ENCODE measurements at regions not wholly inside any gene's neighbourhood (a gene's known extent, or its start where the extent isn't known, plus 50 kb on each side); places are given as distances from the start of the nearest gene placed in this dataset.

DNA sequence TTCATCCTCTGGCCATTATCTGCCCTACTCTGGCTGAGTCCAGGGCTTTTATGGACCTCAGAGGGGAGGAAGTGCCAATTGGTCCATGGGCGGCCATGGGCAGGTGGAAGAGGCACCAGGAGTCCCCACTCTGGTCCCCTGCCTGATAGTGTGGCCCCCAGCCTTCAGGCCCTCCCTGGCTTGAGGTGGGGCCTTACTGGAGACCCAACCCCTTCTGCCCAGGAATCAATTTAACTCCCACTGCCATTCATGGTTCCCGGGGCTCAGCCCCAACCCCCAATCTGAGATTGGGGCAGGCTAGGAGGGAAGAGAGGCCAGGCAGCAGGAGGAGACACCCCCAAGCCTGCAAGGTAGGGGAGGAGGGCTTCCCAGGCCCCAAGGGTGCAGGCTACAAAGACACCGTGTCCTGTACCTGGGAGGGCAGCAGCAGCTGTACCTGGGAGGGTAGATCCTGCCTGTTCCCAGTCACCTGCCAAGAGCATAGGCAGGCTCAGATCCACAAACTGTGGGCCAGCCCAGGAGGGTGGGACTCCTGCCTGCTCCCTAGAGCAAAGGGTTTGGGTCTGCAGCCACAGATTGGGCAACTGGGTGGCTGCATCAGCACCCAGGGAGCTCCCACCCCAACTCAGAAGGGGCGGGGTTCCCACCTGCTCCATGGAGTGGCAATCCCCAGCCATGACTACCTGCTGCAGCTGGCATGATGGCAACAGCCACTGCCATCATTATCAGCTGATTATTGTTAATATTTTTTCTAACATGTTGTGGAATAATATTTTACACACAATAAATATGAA, 1044.1 kb upstream of the B3GALT2 start:
- TF ChIP-seq EP300 (IDR thresholded peaks at IDR 0.05) (no peak), SREBF2 (IDR thresholded peaks at IDR 0.05) (no peak), ELK1 (IDR thresholded peaks at IDR 0.05; ENCODE audit: low read depth, low read length) (no peak), CTCF (IDR thresholded peaks at IDR 0.05) (no peak), RNF2 (IDR thresholded peaks at IDR 0.05; ENCODE audit: borderline replicate concordance, low read depth) (no peak), JUNB (IDR thresholded peaks at IDR 0.05) (no peak), JUN (IDR thresholded peaks at IDR 0.05) (no peak), KDM5A (IDR thresholded peaks at IDR 0.05) (no peak), SMC3 (IDR thresholded peaks at IDR 0.05) (no peak), POLR2A (IDR thresholded peaks at IDR 0.05; ENCODE audit: low read length) (no peak), RCOR1 (IDR thresholded peaks at IDR 0.05; ENCODE audit: low read depth, low read length) (no peak), FOSL2 (IDR thresholded peaks at IDR 0.05) (no peak), FOSL2 (CRISPR knock-in tag; IDR thresholded peaks at IDR 0.05) (no peak), CHD4 (IDR thresholded peaks at IDR 0.05; ENCODE audit: borderline replicate concordance) (no peak)
- TF ChIP-seq, protein P1, sequence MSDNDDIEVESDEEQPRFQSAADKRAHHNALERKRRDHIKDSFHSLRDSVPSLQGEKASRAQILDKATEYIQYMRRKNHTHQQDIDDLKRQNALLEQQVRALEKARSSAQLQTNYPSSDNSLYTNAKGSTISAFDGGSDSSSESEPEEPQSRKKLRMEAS (IDR thresholded peaks at IDR 0.05): no peak

All from A549 (cell line).